ENCODE measurements at regions not wholly inside any gene's neighbourhood (a gene's known extent, or its start where the extent isn't known, plus 50 kb on each side); places are given as distances from the start of the nearest gene placed in this dataset.

- Histone ChIP-seq H3K4me1 (no peaks in the 10 kb centered on the region), H3K4me3 (no peak overlapping the region), H3K27ac (no peak overlapping the region), H3K36me3 (no peaks in the 10 kb centered on the region), H3K27me3 (no peaks in the 10 kb centered on the region), H3K9me3 (no peaks in the 10 kb centered on the region)
- no peak for TF ChIP-seq POLR2AphosphoS5 (IDR thresholded peaks at IDR 0.05)
- ATAC-seq (ENCODE audit: low FRiP score in 2 of 2): no peak
- DNase-seq: no peak
- 42 to 47% methylated on average over 2 of the region's 2 CpGs for WGBS, 2 donors
These were observed 123.1 kb upstream of the RUNX1 start for GRCh38 chr21:35172231-35172630.

- Histone ChIP-seq H3K27me3 (no peaks in the 10 kb centered on the region), H3K4me3 (no peak overlapping the region), H3K27ac (no peak overlapping the region), H3K9me3 (no peaks in the 10 kb centered on the region), H3K4me1 (no peaks in the 10 kb centered on the region), H3K36me3 (no peaks in the 10 kb centered on the region)
- no peak for TF ChIP-seq EP300 (IDR thresholded peaks at IDR 0.05)
- TF ChIP-seq POLR2A (IDR thresholded peaks at IDR 0.05): no peak
- TF ChIP-seq POLR2AphosphoS5 (IDR thresholded peaks at IDR 0.05): no peak
- TF ChIP-seq CTCF (IDR thresholded peaks at IDR 0.05): no peak
- no peak for DNase-seq
- ATAC-seq (ENCODE audit: low FRiP score in 2 of 2): no peak
- 82% methylated on average over 5 of the region's 5 CpGs for WGBS, 2 donors
These were observed 122.3 kb upstream of the RUNX1 start for GRCh38 chr21:35171385-35171784.

GRCh38 chr21:35170818-35171217, 121.7 kb upstream of the RUNX1 start:
- Histone ChIP-seq H3K4me1 (no peaks in the 10 kb centered on the region), H3K27me3 (no peaks in the 10 kb centered on the region), H3K27ac (no peak overlapping the region), H3K36me3 (no peaks in the 10 kb centered on the region), H3K4me3 (no peak overlapping the region), H3K9me3 (no peaks in the 10 kb centered on the region)
- ATAC-seq (ENCODE audit: low FRiP score in 2 of 2) (no peak), DNase-seq (no peak)
- WGBS, 2 donors: 75 to 88% methylated on average over 4 of the region's 4 CpGs
- TF ChIP-seq POLR2AphosphoS5 (IDR thresholded peaks at IDR 0.05): no peak
- no peak for TF ChIP-seq POLR2A (IDR thresholded peaks at IDR 0.05)
- no peak for TF ChIP-seq EP300 (IDR thresholded peaks at IDR 0.05)
- no peak for TF ChIP-seq CTCF (IDR thresholded peaks at IDR 0.05)

- no peak for DNase-seq
- H3K4me3 ChIP-seq: no peak overlapping the region
- 80 to 93% methylated on average over 1 of the region's 1 CpG for WGBS, 2 donors
- no peaks in the 10 kb centered on the region for H3K9me3 ChIP-seq
- no peak for TF ChIP-seq EP300 (IDR thresholded peaks at IDR 0.05)
- TF ChIP-seq POLR2A (IDR thresholded peaks at IDR 0.05): no peak
- TF ChIP-seq POLR2AphosphoS5 (IDR thresholded peaks at IDR 0.05): no peak
- TF ChIP-seq CTCF (IDR thresholded peaks at IDR 0.05): no peak
- H3K27ac ChIP-seq: no peak overlapping the region
- no peaks in the 10 kb centered on the region for H3K27me3 ChIP-seq
- no peaks in the 10 kb centered on the region for H3K36me3 ChIP-seq
- H3K4me1 ChIP-seq: no peaks in the 10 kb centered on the region
- ATAC-seq (ENCODE audit: low FRiP score in 2 of 2): no peak
These were observed 121.1 kb upstream of the RUNX1 start for GRCh38 chr21:35170244-35170643.

- Histone ChIP-seq H3K4me1 (no peaks in the 10 kb centered on the region), H3K9me3 (no peaks in the 10 kb centered on the region), H3K27me3 (no peaks in the 10 kb centered on the region), H3K4me3 (no peak overlapping the region), H3K27ac (no peak overlapping the region), H3K36me3 (no peaks in the 10 kb centered on the region)
- ATAC-seq (ENCODE audit: low FRiP score in 2 of 2) (no peak), DNase-seq (no peak)
- WGBS, 2 donors: 71 to 73% methylated on average over 1 of the region's 1 CpG
- TF ChIP-seq EP300 (IDR thresholded peaks at IDR 0.05): no peak
- TF ChIP-seq POLR2A (IDR thresholded peaks at IDR 0.05): no peak
- TF ChIP-seq CTCF (IDR thresholded peaks at IDR 0.05): no peak
- TF ChIP-seq POLR2AphosphoS5 (IDR thresholded peaks at IDR 0.05): no peak
These were observed 120.5 kb upstream of the RUNX1 start for GRCh38 chr21:35169574-35169973.

All from upper lobe of left lung (tissue), 6 donors.